ENCODE measurements at regions not wholly inside any gene's neighbourhood (a gene's known extent, or its start where the extent isn't known, plus 50 kb on each side); places are given as distances from the start of the nearest gene placed in this dataset.

GRCh38 chrX:95059909-95060308 lies 1385.9 kb downstream of the FAM133A start:
- TF ChIP-seq, protein P1, sequence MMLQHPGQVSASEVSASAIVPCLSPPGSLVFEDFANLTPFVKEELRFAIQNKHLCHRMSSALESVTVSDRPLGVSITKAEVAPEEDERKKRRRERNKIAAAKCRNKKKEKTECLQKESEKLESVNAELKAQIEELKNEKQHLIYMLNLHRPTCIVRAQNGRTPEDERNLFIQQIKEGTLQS (CRISPR knock-in tag; conservative IDR thresholded peaks at IDR 0.05): no peak
- TF ChIP-seq, protein P2, sequence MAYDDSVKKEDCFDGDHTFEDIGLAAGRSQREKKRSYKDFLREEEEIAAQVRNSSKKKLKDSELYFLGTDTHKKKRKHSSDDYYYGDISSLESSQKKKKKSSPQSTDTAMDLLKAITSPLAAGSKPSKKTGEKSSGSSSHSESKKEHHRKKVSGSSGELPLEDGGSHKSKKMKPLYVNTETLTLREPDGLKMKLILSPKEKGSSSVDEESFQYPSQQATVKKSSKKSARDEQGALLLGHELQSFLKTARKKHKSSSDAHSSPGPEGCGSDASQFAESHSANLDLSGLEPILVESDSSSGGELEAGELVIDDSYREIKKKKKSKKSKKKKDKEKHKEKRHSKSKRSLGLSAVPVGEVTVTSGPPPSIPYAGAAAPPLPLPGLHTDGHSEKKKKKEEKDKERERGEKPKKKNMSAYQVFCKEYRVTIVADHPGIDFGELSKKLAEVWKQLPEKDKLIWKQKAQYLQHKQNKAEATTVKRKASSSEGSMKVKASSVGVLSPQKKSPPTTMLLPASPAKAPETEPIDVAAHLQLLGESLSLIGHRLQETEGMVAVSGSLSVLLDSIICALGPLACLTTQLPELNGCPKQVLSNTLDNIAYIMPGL (CRISPR knock-in tag; IDR thresholded peaks at IDR 0.05): no peak
- TF ChIP-seq, protein P3, sequence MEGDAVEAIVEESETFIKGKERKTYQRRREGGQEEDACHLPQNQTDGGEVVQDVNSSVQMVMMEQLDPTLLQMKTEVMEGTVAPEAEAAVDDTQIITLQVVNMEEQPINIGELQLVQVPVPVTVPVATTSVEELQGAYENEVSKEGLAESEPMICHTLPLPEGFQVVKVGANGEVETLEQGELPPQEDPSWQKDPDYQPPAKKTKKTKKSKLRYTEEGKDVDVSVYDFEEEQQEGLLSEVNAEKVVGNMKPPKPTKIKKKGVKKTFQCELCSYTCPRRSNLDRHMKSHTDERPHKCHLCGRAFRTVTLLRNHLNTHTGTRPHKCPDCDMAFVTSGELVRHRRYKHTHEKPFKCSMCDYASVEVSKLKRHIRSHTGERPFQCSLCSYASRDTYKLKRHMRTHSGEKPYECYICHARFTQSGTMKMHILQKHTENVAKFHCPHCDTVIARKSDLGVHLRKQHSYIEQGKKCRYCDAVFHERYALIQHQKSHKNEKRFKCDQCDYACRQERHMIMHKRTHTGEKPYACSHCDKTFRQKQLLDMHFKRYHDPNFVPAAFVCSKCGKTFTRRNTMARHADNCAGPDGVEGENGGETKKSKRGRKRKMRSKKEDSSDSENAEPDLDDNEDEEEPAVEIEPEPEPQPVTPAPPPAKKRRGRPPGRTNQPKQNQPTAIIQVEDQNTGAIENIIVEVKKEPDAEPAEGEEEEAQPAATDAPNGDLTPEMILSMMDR (IDR thresholded peaks at IDR 0.05): no peak
- TF ChIP-seq, protein P4, sequence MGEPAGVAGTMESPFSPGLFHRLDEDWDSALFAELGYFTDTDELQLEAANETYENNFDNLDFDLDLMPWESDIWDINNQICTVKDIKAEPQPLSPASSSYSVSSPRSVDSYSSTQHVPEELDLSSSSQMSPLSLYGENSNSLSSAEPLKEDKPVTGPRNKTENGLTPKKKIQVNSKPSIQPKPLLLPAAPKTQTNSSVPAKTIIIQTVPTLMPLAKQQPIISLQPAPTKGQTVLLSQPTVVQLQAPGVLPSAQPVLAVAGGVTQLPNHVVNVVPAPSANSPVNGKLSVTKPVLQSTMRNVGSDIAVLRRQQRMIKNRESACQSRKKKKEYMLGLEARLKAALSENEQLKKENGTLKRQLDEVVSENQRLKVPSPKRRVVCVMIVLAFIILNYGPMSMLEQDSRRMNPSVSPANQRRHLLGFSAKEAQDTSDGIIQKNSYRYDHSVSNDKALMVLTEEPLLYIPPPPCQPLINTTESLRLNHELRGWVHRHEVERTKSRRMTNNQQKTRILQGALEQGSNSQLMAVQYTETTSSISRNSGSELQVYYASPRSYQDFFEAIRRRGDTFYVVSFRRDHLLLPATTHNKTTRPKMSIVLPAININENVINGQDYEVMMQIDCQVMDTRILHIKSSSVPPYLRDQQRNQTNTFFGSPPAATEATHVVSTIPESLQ (CRISPR knock-in tag; IDR thresholded peaks at IDR 0.05): no peak
- no peak for TF ChIP-seq ZNF232 (CRISPR knock-in tag; IDR thresholded peaks at IDR 0.05)
- no peak for TF ChIP-seq EMX1 (CRISPR knock-in tag; IDR thresholded peaks at IDR 0.05)
- TF ChIP-seq FOXP4 (CRISPR knock-in tag; IDR thresholded peaks at IDR 0.05): no peak
- TF ChIP-seq ZNF416 (CRISPR knock-in tag; IDR thresholded peaks at IDR 0.05): no peak
- TF ChIP-seq, protein P5, sequence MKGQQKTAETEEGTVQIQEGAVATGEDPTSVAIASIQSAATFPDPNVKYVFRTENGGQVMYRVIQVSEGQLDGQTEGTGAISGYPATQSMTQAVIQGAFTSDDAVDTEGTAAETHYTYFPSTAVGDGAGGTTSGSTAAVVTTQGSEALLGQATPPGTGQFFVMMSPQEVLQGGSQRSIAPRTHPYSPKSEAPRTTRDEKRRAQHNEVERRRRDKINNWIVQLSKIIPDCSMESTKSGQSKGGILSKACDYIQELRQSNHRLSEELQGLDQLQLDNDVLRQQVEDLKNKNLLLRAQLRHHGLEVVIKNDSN (CRISPR knock-in tag; IDR thresholded peaks at IDR 0.05): no peak
